ENCODE measurements at regions not wholly inside any gene's neighbourhood (a gene's known extent, or its start where the extent isn't known, plus 50 kb on each side); places are given as distances from the start of the nearest gene placed in this dataset.
"Not testable (repeated sequence)": the region's sequence is repeated elsewhere in the genome, so short reads cannot be mapped to it uniquely, and the experiment has no call there.

GRCh38 chrX:27136325-27136724 lies 326.8 kb downstream of the PPP4R3C start:
- no peaks in the 10 kb centered on the region for H3K27me3 Mint-ChIP-seq
- ATAC-seq (ENCODE audit: low read depth) (no peak), DNase-seq (no peak)
- Histone ChIP-seq H3K9me3 (ENCODE audit: control extremely low read depth in 1 of 3, control insufficient read depth in 2 of 3, insufficient read depth in 1 of 3, low read length in 2 of 3) (no peaks in the 10 kb centered on the region), H3K9ac (ENCODE audit: low read length) (no peak overlapping the region), H3K36me3 (replicated peaks in 1 of 2; ENCODE audit: control extremely low read depth in 1 of 2, control insufficient read depth in 1 of 2, extremely low read depth in 1 of 2, insufficient read depth in 2 of 2, low read length in 1 of 2) (no peaks in the 10 kb centered on the region), H3K4me3 (ENCODE audit: control extremely low read depth in 1 of 5, extremely low read depth in 1 of 5, insufficient read depth in 1 of 5, low read depth in 2 of 5, low read length in 4 of 5) (no peak overlapping the region), H4K20me1 (ENCODE audit: control insufficient read depth, insufficient read depth, low read length, poor library complexity, severe bottlenecking) (no peaks in the 10 kb centered on the region), H3K4me1 (ENCODE audit: control insufficient read depth in 2 of 2, insufficient read depth in 2 of 2, low read length in 2 of 2) (no peaks in the 10 kb centered on the region), H3K27ac (ENCODE audit: low read length in 2 of 2) (no peak overlapping the region), H3K79me2 (ENCODE audit: control insufficient read depth, insufficient read depth, low read length) (no peaks in the 10 kb centered on the region), H2AFZ (ENCODE audit: insufficient read depth, low read depth, low read length, poor library complexity, severe bottlenecking) (no peak overlapping the region), H3K4me2 (replicated peaks; ENCODE audit: low read depth, low read length, poor library complexity, severe bottlenecking) (no peak overlapping the region), H3K27me3 (replicated peaks in 1 of 4; ENCODE audit: control extremely low read depth in 1 of 4, control insufficient read depth in 3 of 4, insufficient read depth in 4 of 4, low read length in 3 of 4) (no peaks in the 10 kb centered on the region)
- intact Hi-C loops (cut with micrococcal nuclease), result no loop called here
- H3K9me3 Mint-ChIP-seq (ENCODE audit: insufficient read depth), result no peaks in the 10 kb centered on the region
- TF ChIP-seq CTCF (IDR thresholded peaks at IDR 0.05) (no peak), EZH2 (IDR thresholded peaks at IDR 0.05; ENCODE audit: borderline replicate concordance, insufficient read depth, low read depth, low read length, poor library complexity, severe bottlenecking) (no peak)
- no peak overlapping the region for H3K4me3 Mint-ChIP-seq
- CTCF ChIA-PET, result no interaction called here
- no CpG with 5 or more reads among the region's 1 CpG for WGBS (ENCODE audit: insufficient coverage)
- no peak overlapping the region for H3K27ac Mint-ChIP-seq
- POLR2A ChIA-PET, result no interaction called here
- no peaks in the 10 kb centered on the region for H3K4me1 Mint-ChIP-seq

GRCh38 chrX:27132862-27133261 lies 330.3 kb downstream of the PPP4R3C start:
- ChIA-PET CTCF (no interaction called here), POLR2A (no interaction called here)
- H3K9me3 ChIP-seq (ENCODE audit: control extremely low read depth in 1 of 3, control insufficient read depth in 2 of 3, insufficient read depth in 1 of 3, low read length in 2 of 3), result peaks cover 0 to 4% (median 0%) of the 10 kb centered on the region in 3 donors
- no peaks in the 10 kb centered on the region for H4K20me1 ChIP-seq (ENCODE audit: control insufficient read depth, insufficient read depth, low read length, poor library complexity, severe bottlenecking)
- H3K79me2 ChIP-seq (ENCODE audit: control insufficient read depth, insufficient read depth, low read length), result no peaks in the 10 kb centered on the region
- no peak overlapping the region for H3K4me3 Mint-ChIP-seq
- H3K27me3 Mint-ChIP-seq, result no peaks in the 10 kb centered on the region
- H3K4me2 ChIP-seq (replicated peaks; ENCODE audit: low read depth, low read length, poor library complexity, severe bottlenecking), result no peak overlapping the region
- ATAC-seq (ENCODE audit: low read depth) (no peak), DNase-seq (no peak)
- H3K27me3 ChIP-seq (replicated peaks in 1 of 4; ENCODE audit: control extremely low read depth in 1 of 4, control insufficient read depth in 3 of 4, insufficient read depth in 4 of 4, low read length in 3 of 4), result no peaks in the 10 kb centered on the region
- H3K9ac ChIP-seq (ENCODE audit: low read length), result no peak overlapping the region
- H3K9me3 Mint-ChIP-seq (ENCODE audit: insufficient read depth), result no peaks in the 10 kb centered on the region
- H2AFZ ChIP-seq (ENCODE audit: insufficient read depth, low read depth, low read length, poor library complexity, severe bottlenecking), result no peak overlapping the region
- H3K36me3 ChIP-seq (replicated peaks in 1 of 2; ENCODE audit: control extremely low read depth in 1 of 2, control insufficient read depth in 1 of 2, extremely low read depth in 1 of 2, insufficient read depth in 2 of 2, low read length in 1 of 2), result no peaks in the 10 kb centered on the region
- no peaks in the 10 kb centered on the region for H3K4me1 Mint-ChIP-seq
- no peaks in the 10 kb centered on the region for H3K4me1 ChIP-seq (ENCODE audit: control insufficient read depth in 2 of 2, insufficient read depth in 2 of 2, low read length in 2 of 2)
- no peak overlapping the region for H3K27ac ChIP-seq (ENCODE audit: low read length in 2 of 2)
- no peak overlapping the region for H3K27ac Mint-ChIP-seq
- intact Hi-C loops (cut with micrococcal nuclease), result no loop called here
- H3K4me3 ChIP-seq (ENCODE audit: control extremely low read depth in 1 of 5, extremely low read depth in 1 of 5, insufficient read depth in 1 of 5, low read depth in 2 of 5, low read length in 4 of 5), result no peak overlapping the region
- WGBS (ENCODE audit: insufficient coverage), result no CpG with 5 or more reads among the region's 1 CpG
- TF ChIP-seq CTCF (IDR thresholded peaks at IDR 0.05) (no peak), EZH2 (IDR thresholded peaks at IDR 0.05; ENCODE audit: borderline replicate concordance, insufficient read depth, low read depth, low read length, poor library complexity, severe bottlenecking) (no peak)

- H3K36me3 ChIP-seq (replicated peaks in 1 of 2; ENCODE audit: control extremely low read depth in 1 of 2, control insufficient read depth in 1 of 2, extremely low read depth in 1 of 2, insufficient read depth in 2 of 2, low read length in 1 of 2); H3K9me3 ChIP-seq (ENCODE audit: control extremely low read depth in 1 of 3, control insufficient read depth in 2 of 3, insufficient read depth in 1 of 3, low read length in 2 of 3); H4K20me1 ChIP-seq (ENCODE audit: control insufficient read depth, insufficient read depth, low read length, poor library complexity, severe bottlenecking); H2AFZ ChIP-seq (ENCODE audit: insufficient read depth, low read depth, low read length, poor library complexity, severe bottlenecking); H3K27ac Mint-ChIP-seq; H3K27ac ChIP-seq (ENCODE audit: low read length in 2 of 2); H3K27me3 Mint-ChIP-seq; H3K79me2 ChIP-seq (ENCODE audit: control insufficient read depth, insufficient read depth, low read length); H3K4me2 ChIP-seq (replicated peaks; ENCODE audit: low read depth, low read length, poor library complexity, severe bottlenecking); DNase-seq; H3K4me3 ChIP-seq (ENCODE audit: control extremely low read depth in 1 of 5, extremely low read depth in 1 of 5, insufficient read depth in 1 of 5, low read depth in 2 of 5, low read length in 4 of 5); H3K4me3 Mint-ChIP-seq; POLR2A ChIA-PET; H3K4me1 ChIP-seq (ENCODE audit: control insufficient read depth in 2 of 2, insufficient read depth in 2 of 2, low read length in 2 of 2); ATAC-seq (ENCODE audit: low read depth); H3K9ac ChIP-seq (ENCODE audit: low read length); intact Hi-C loops (cut with micrococcal nuclease); H3K4me1 Mint-ChIP-seq; H3K27me3 ChIP-seq (replicated peaks in 1 of 4; ENCODE audit: control extremely low read depth in 1 of 4, control insufficient read depth in 3 of 4, insufficient read depth in 4 of 4, low read length in 3 of 4); H3K9me3 Mint-ChIP-seq (ENCODE audit: insufficient read depth); CTCF ChIA-PET: not testable (repeated sequence)
- 100% methylated on average over 2 of the region's 11 CpGs for WGBS (ENCODE audit: insufficient coverage)
Observed at GRCh38 chrX:27087176-27087575, 376.0 kb downstream of the PPP4R3C start.
